Limb (tissue), 2 donors: ENCODE measurements at regions not wholly inside any gene's neighbourhood (a gene's known extent, or its start where the extent isn't known, plus 50 kb on each side); places are given as distances from the start of the nearest gene placed in this dataset.
"Not testable (repeated sequence)": the region's sequence is repeated elsewhere in the genome, so short reads cannot be mapped to it uniquely, and the experiment has no call there.

Source experiments
- DNase-seq, 2 donors: peaks; one replicate each; pipeline ENCODE4 v3.0.0-alpha.2; 2016; ENCODE audit errors: extremely low spot score in 2 of 2

GRCh38 chr4:189147005-189147929 lies 793.4 kb upstream of the FRG1 start:
- DNase-seq, result no peak

DNA sequence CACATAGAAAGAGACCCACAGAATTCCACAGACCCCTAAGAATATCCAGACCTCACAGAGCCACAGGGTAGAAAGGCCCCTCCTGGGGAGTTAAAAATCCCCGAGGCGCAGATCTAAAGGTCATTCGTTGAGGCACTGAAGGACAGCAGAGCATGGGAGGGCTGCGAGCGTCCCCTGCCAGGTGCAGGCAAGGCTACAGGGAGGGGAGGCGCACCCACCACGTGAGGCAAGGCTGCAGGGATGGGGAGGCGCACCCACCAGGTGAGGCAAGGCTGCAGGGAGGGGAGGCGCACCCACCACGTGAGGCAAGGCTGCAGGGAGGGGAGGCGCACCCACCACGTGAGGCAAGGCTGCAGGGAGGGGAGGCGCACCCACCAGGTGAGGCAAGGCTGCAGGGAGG lies 785.6 kb upstream of the FRG1 start:
- DNase-seq, result not testable (repeated sequence)

DNA sequence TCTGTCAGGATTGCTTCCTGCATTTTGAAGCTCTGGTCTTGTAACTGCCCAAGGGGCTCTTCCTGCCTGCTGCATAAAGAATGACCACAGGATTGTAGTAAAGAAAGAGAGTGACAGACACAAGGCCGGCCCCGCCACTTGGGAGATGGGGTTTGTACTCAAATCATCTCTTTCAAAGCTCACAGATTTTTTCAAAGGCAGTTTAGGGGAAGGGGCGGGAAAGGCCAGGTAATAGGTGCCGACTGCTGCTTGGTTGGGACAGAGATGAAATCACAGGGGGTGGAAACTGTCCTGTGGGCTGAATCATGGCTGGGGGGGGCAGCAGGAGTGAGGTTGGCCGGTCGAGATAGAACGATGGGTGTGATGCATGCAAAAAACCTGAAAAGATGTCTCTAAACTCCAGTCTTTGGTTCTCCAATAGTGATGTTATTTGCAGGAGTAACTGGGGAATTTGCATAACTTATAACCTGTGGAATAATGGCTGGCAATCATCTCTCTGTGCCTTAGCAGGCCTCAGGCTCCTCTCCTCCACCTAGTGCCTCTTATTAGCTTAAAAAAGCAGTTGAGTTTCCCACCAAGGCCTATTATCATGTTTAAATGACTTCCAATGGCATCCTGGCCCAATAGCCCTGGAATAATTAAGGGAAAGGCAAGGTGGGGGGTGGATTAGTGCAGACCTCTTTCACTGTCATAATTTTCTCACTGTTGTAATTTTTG lies 778.4 kb upstream of the FRG1 start:
- no peak for DNase-seq

- DNase-seq, result no peak
Measured at GRCh38 chr4:189162888-189163287, 777.8 kb upstream of the FRG1 start.

DNA sequence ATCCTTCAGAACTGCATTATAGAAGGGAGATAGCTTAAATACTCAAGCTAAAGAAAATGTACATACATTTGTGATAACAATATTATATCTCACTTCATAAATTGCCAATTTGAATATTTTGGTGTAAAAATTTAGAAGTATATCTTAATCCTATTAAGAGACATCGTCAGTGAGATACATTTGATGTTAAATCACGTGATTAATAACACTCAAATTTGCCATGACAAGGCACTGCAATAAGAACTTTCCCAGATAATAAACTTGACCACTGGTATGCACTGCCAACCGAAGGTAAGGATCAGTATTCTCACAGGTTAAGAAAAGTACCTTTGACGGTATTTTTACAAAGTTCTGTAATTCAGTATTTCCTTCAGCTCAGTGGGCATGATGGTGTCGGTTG lies 764.7 kb upstream of the FRG1 start:
- DNase-seq, result no peak

DNA sequence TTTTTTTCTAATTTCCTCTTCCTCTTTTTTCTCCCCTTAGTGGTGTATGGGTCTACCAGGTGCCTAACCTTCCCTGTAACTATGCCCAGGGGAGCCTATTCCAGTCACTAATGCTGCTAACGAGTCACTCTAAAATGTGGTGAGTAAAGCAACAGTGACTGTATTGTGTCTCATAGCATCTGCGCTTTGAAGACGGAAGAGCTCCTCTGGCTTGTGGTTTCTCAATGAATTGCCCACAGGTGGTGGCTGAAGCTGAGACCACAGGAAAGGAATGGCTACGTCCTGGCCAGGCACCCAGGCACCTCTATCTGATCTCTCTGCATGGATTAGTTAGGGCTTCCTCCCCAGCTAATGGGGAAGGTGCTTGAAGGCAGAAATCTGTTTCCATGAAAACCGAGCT lies 763.5 kb upstream of the FRG1 start:
- no peak for DNase-seq

DNA sequence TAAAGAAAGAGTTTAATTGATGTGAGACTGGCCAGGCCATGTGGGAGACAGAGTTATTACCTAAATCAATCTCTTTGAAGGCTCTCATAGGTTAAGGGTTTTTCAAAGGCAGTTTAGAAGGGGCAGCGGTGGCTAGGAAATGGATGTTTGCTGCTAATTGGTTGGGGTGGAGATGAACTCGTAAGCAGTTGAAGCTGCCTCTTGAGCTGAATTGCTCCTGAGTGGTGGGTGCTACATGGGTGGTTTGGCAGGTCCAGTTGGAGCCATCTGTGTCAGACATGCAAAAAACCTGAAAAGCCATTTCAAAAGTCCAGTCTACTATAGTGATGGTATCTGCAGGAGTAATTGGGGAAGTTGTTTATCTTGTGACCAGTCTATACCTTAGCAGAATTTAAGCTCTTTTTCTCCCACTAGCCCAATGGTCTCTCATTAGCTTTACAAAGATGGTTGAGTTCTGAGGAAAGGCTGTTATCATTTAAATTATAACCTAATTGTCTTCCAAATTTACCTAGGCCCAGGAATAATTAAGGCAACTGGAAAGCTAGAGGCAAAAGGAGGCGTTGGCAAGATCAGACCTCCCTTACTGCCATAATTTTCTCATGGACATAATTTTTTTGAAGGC lies 762.4 kb upstream of the FRG1 start:
- no peak for DNase-seq

GRCh38 chr4:189185810-189186432 lies 754.8 kb upstream of the FRG1 start:
- no peak for DNase-seq

- no peak for DNase-seq
Measured at GRCh38 chr4:189187531-189188052, 753.1 kb upstream of the FRG1 start.

- DNase-seq, result no peak
Measured at GRCh38 chr4:189198624-189199023, 742.0 kb upstream of the FRG1 start.

- no peak for DNase-seq
Measured at GRCh38 chr4:189200353-189200752, 740.3 kb upstream of the FRG1 start.

- DNase-seq, result peak; percentile 78 to 82
Measured at GRCh38 chr4:189202182-189202868, 738.3 kb upstream of the FRG1 start.

DNA sequence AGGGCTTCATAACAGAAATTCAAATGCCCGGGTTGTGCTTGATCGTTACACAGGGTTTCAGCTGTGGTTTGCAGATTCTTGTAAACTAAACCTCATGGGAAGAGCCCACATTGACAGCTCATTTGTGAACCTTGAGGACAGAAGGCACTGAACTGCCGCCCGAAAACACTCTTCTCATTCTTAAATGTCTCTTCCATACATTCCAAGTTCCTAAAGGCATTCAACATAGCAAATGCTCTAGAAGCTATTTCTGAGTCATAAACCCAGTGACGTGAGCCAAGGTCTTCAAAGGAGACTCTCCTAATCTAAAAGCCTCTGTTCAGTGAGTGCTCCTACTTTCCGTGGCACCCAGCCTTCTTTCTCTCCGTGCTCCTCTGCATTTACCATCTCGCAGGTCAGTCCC lies 737.8 kb upstream of the FRG1 start:
- DNase-seq, result peak in 1 of 2 donors; percentile 31

- DNase-seq, result no peak
Measured at GRCh38 chr4:189204616-189205015, 736.1 kb upstream of the FRG1 start.

DNA sequence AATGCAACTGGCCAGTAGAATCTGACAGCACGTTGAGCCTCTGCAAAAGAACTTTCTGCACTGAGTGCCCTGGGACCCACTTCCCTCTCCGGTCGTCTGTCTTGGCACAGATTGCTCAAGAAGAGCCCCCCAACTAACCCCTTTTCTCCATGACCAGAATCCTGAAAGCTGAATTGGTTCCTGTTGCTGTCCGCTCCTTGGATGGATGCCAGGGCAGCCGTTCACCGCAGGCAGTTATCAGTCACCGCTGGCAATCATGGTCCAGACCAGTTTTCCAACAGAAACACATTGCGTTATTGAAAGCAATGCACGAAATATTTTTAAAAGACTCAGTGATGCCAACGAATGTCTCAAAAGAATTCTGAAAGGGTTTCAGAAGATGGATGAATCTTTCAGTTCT lies 733.7 kb upstream of the FRG1 start:
- DNase-seq, result no peak

DNA sequence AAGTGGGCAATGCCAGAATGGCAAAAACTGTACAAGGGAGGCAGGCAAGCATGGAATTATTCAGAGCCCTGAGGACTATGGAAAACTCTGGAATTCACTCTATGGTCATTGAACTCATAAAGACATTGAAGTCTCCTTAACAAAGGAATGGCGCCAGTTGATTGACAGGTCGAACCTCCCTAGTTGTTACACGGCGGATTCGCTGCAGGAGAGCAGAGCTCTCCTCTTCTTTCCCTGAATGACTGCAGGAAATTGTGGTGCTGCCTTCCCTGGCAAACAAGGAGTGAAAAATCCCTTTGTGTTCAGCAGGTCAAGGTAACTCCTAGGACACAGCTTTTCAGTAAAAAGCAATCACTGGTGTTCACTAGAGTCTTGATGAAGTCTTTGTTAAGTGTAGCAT lies 732.8 kb upstream of the FRG1 start:
- no peak for DNase-seq

DNA sequence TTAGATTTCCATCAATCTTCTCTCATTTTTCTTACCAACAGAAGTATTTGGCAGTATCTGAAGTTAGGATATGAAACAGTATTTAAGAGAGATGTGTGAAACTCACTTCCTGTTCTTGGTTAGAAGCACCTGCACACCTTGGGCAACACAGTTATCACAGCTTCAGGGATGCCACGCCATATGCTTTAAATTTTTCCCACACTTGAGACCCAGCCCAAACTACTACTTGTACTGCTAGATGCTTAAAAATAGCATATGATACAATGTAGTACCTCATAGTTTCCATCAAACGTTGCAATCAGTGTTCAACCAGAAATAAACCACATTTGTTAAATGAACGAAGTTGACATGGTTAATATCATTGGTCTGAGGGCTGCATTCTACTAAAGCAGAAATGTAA lies 725.1 kb upstream of the FRG1 start:
- no peak for DNase-seq

- no peak for DNase-seq
Measured at GRCh38 chr4:189221691-189222090, 719.0 kb upstream of the FRG1 start.

DNA sequence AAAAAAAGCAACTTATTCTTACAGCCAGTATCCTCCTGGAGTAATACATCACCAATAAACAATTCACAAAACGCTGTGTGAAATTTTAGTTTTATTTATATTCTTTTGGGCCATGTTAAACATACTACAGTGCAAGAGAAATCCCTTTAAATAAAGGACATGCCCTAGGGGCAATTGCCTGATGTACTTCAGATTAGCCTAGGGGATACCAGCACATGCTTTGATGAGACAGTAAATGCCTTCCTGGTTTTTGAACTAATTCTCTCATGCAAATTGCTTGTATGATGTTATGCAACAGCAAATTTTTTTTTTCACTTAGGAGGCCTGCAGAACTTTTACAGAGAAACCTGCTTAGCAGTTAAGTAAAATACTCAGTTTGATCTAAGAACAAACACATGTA lies 711.9 kb upstream of the FRG1 start:
- DNase-seq, result no peak

DNA sequence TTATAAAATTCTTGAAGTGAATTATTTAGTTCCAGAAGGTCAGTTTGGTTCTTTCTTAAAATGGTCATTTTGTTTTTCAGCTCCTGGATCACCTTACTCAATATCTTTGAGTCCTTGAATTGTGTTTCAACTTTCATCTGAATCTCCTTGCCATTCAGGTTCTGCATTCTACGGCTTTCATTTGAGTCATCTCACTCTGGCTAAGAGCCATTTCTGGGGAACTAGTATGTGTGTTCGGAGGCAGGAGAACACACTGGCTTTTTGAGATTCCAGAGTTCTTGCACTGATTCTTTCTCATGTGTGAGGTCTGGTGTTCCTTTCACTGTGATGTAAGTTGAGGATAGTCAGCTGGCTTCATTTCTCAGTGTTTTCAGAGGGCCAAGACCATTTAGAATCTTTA lies 708.4 kb upstream of the FRG1 start:
- DNase-seq, result no peak

DNA sequence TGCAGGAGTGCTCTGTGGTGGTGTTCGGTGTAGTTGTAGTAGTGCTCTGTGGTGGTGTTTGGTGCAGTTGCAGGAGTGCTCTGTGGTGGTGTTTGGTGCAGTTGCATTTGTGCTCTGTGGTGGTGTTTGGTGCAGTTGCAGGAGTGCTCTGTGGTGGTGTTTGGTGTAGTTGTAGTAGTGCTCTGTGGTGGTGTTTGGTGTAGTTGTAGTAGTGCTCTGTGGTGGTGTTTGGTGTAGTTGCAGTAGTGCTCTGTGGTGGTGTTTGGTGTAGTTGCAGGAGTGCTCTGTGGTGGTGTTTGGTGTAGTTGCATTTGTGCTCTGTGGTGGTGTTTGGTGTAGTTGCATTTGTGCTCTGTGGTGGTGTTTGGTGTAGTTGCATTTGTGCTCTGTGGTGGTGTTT lies 706.9 kb upstream of the FRG1 start:
- DNase-seq, result not testable (repeated sequence)
